HG03575 (cell line): ENCODE measurements at regions not wholly inside any gene's neighbourhood (a gene's known extent, or its start where the extent isn't known, plus 50 kb on each side); places are given as distances from the start of the nearest gene placed in this dataset.

ENCODE experiments used
- ATAC-seq: cut with Tn5 transposase; IDR thresholded peaks from one replicate; pipeline ENCODE4 v1.9.1; 2021; ENCODE audit not compliant: unreplicated experiment, insufficient number of reproducible peaks, low FRiP score; ENCODE audit errors: extremely low read depth

- no peak for ATAC-seq
Observed at GRCh38 chr3:94972066-94972465, 909.2 kb downstream of the NSUN3 start.

GRCh38 chr3:94978084-94978483 is 915.2 kb downstream of the NSUN3 start:
- no peak for ATAC-seq

GRCh38 chr3:94985778-94986177 is 922.9 kb downstream of the NSUN3 start:
- ATAC-seq: no peak

GRCh38 chr3:94990952-94991705 is 928.3 kb downstream of the NSUN3 start:
- ATAC-seq: no peak

- ATAC-seq: no peak
Observed at GRCh38 chr3:94996743-94997142, 933.9 kb downstream of the NSUN3 start.

GRCh38 chr3:95002438-95003046 is 939.7 kb downstream of the NSUN3 start:
- ATAC-seq: no peak

GRCh38 chr3:95028688-95029087 is 965.8 kb downstream of the NSUN3 start:
- no peak for ATAC-seq

GRCh38 chr3:95029644-95030043 is 966.8 kb downstream of the NSUN3 start:
- ATAC-seq: no peak

GRCh38 chr3:95036526-95037021 is 973.7 kb downstream of the NSUN3 start:
- ATAC-seq: no peak

- ATAC-seq: no peak
Observed at GRCh38 chr3:95037097-95037496, 974.2 kb downstream of the NSUN3 start.

GRCh38 chr3:95037927-95038326 is 975.1 kb downstream of the NSUN3 start:
- no peak for ATAC-seq

- ATAC-seq: no peak
Observed at GRCh38 chr3:95044101-95044500, 981.2 kb downstream of the NSUN3 start.

GRCh38 chr3:95048564-95048963 is 985.7 kb downstream of the NSUN3 start:
- no peak for ATAC-seq

GRCh38 chr3:95049841-95050240 is 987.0 kb downstream of the NSUN3 start:
- ATAC-seq: no peak

- ATAC-seq: no peak
Observed at GRCh38 chr3:95055288-95055687, 992.4 kb downstream of the NSUN3 start.

- ATAC-seq: no peak
Observed at GRCh38 chr3:95082191-95082590, 1019.3 kb downstream of the NSUN3 start.

GRCh38 chr3:95084738-95085137 is 1021.9 kb downstream of the NSUN3 start:
- no peak for ATAC-seq

GRCh38 chr3:95088464-95088863 is 1025.6 kb downstream of the NSUN3 start:
- ATAC-seq: no peak

- ATAC-seq: no peak
Observed at GRCh38 chr3:95097493-95097892, 1034.6 kb downstream of the NSUN3 start.

GRCh38 chr3:95120921-95121320 is 1058.1 kb downstream of the NSUN3 start:
- ATAC-seq: no peak

- ATAC-seq: no peak
Observed at GRCh38 chr3:95123104-95123503, 1060.2 kb downstream of the NSUN3 start.
